HL-60 (cell line): ENCODE measurements at regions not wholly inside any gene's neighbourhood (a gene's known extent, or its start where the extent isn't known, plus 50 kb on each side); places are given as distances from the start of the nearest gene placed in this dataset.

ENCODE experiments used
- DNase-seq, 2 experiments: peaks; one replicate each; pipeline ENCODE4 v3.0.0-alpha.2; 2010 to 2020; ENCODE audit warnings: low read depth in 1 of 2, low spot score in 1 of 2
- H3K27ac ChIP-seq: fragments of 250-450 bp; sonication (Bioruptor Pico); replicated peaks from 2 replicates; pipeline ENCODE4 v1.5.1; 2020; ENCODE audit warnings: mild to moderate bottlenecking, moderate library complexity
- H3K27me3 ChIP-seq: fragments of 250-450 bp; sonication (Bioruptor Pico); 2 replicates; pipeline ENCODE4 v1.5.1; 2021; ENCODE audit warnings: mild to moderate bottlenecking, moderate library complexity; ENCODE audit not compliant: insufficient read depth, poor library complexity, severe bottlenecking
- H3K4me3 ChIP-seq: replicated peaks from 2 replicates; pipeline ENCODE4 v1.5.1; 2011; ENCODE audit warnings: mild to moderate bottlenecking, control low read depth, low read length; ENCODE audit not compliant: insufficient read depth
- CTCF ChIP-seq: IDR thresholded peaks from one replicate; pipeline ENCODE4 v1.5.1; 2011; ENCODE audit warnings: low read length, control low read depth, inconsistent platforms; ENCODE audit not compliant: insufficient read depth
- GABPA ChIP-seq: IDR thresholded peaks from 2 replicates; pipeline ENCODE4 v1.6.1; 2012; ENCODE audit warnings: low read depth
- POLR2AphosphoS5 ChIP-seq: IDR thresholded peaks from 2 replicates; pipeline ENCODE4 v1.6.1; 2012; ENCODE audit warnings: low read depth
- REST ChIP-seq: IDR thresholded peaks from 2 replicates; pipeline ENCODE4 v1.6.1; 2012; ENCODE audit warnings: low read depth; ENCODE audit not compliant: insufficient replicate concordance
- SPI1 ChIP-seq: IDR thresholded peaks from 2 replicates; pipeline ENCODE4 v1.6.1; 2012; ENCODE audit warnings: low read depth, mild to moderate bottlenecking, borderline replicate concordance

GRCh38 chr12:19999805-20000138 is 368.6 kb upstream of the PDE3A start:
- Histone ChIP-seq H3K27me3 (no peaks in the 10 kb centered on the region), H3K4me3 (no peak overlapping the region), H3K27ac (no peak overlapping the region)
- no peak for TF ChIP-seq SPI1
- no peak for TF ChIP-seq CTCF
- no peak for TF ChIP-seq POLR2AphosphoS5
- DNase-seq = no peak

GRCh38 chr12:20000229-20000849 is 368.0 kb upstream of the PDE3A start:
- no peak for DNase-seq
- no peaks in the 10 kb centered on the region for H3K27me3 ChIP-seq
- TF ChIP-seq POLR2AphosphoS5 = no peak
- no peak for TF ChIP-seq REST
- no peak for TF ChIP-seq GABPA
- no peak for TF ChIP-seq CTCF
- TF ChIP-seq SPI1 = no peak
- H3K27ac ChIP-seq = no peak overlapping the region
- no peak overlapping the region for H3K4me3 ChIP-seq

- DNase-seq = no peak
- Histone ChIP-seq H3K4me3 (no peak overlapping the region), H3K27ac (no peak overlapping the region), H3K27me3 (no peaks in the 10 kb centered on the region)
- TF ChIP-seq REST (no peak), SPI1 (no peak), POLR2AphosphoS5 (no peak), CTCF (no peak), GABPA (no peak)
Observed at GRCh38 chr12:20003252-20003651, 365.1 kb upstream of the PDE3A start.

GRCh38 chr12:20004952-20005351 is 363.4 kb upstream of the PDE3A start:
- Histone ChIP-seq H3K27ac (no peak overlapping the region), H3K27me3 (no peaks in the 10 kb centered on the region), H3K4me3 (no peak overlapping the region)
- no peak for DNase-seq
- no peak for TF ChIP-seq GABPA
